HG03469 (cell line): ENCODE measurements at regions not wholly inside any gene's neighbourhood (a gene's known extent, or its start where the extent isn't known, plus 50 kb on each side); places are given as distances from the start of the nearest gene placed in this dataset.

ENCODE experiments used
- ATAC-seq: cut with Tn5 transposase; IDR thresholded peaks from one replicate; pipeline ENCODE4 v1.9.1; 2021; ENCODE audit warnings: mild to moderate bottlenecking, moderate library complexity, moderate number of reproducible peaks; ENCODE audit not compliant: unreplicated experiment

- no peak for ATAC-seq
Observed at GRCh38 chr16:82248677-82249076, 78.7 kb upstream of the MPHOSPH6 start.

- no peak for ATAC-seq
Observed at GRCh38 chr16:82248012-82248656, 78.1 kb upstream of the MPHOSPH6 start.

GRCh38 chr16:82242201-82242600 lies 72.2 kb upstream of the MPHOSPH6 start:
- ATAC-seq = no peak

GRCh38 chr16:82241469-82242052 lies 71.5 kb upstream of the MPHOSPH6 start:
- no peak for ATAC-seq

GRCh38 chr16:82240111-82240510 lies 70.1 kb upstream of the MPHOSPH6 start:
- no peak for ATAC-seq

- ATAC-seq = no peak
Observed at GRCh38 chr16:82236875-82237274, 66.9 kb upstream of the MPHOSPH6 start.

- ATAC-seq = peak; percentile 40
Observed at GRCh38 chr16:82236415-82236814, 66.4 kb upstream of the MPHOSPH6 start.

GRCh38 chr16:82232806-82233205 lies 62.8 kb upstream of the MPHOSPH6 start:
- no peak for ATAC-seq

- ATAC-seq = no peak
Observed at GRCh38 chr16:82231008-82231787, 61.2 kb upstream of the MPHOSPH6 start.

- no peak for ATAC-seq
Observed at GRCh38 chr16:82229800-82230619, 60.0 kb upstream of the MPHOSPH6 start.

GRCh38 chr16:82226327-82226726 lies 56.3 kb upstream of the MPHOSPH6 start:
- no peak for ATAC-seq

- ATAC-seq = no peak
Observed at GRCh38 chr16:82224821-82225220, 54.8 kb upstream of the MPHOSPH6 start.

GRCh38 chr16:82220541-82220940 lies 50.5 kb upstream of the MPHOSPH6 start:
- no peak for ATAC-seq
